ENCODE measurements at regions not wholly inside any gene's neighbourhood (a gene's known extent, or its start where the extent isn't known, plus 50 kb on each side); places are given as distances from the start of the nearest gene placed in this dataset.

DNA sequence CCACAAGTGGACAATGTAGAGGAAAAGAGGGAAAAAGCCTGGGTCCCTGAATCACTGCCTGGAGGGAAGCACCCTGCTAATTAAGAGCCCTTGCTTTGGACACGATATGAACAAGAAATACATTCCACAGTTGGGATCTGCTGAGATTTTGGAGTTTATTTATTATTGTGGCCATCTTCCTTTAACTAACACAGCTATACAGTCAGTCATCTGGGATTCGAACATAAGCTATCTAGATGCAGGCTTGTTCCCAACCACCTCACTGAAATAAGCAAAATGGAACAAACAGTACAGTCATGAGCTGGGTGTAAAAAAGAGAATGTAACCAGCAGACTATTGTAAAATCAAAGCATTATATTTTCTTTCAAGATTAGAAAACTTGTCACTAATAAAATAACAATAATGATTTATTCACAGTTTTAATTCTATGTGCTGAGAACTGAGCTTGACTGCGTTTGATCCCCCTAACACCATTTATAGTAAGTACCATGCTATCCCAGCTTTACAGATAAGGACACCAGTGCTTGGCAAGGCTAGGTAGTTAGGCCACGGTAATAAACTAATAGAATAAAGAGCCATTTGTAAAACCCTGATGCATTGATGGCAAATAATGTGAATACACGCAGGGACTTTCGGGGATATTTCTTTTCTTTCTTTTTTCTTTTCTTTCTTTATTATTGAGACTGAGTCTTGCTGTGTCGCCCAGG is 223.8 kb upstream of the KLF6 start:
- intact Hi-C loops (cut with micrococcal nuclease), result no loop called here
- H3K4me3 Mint-ChIP-seq, result no peak overlapping the region
- H3K27me3 Mint-ChIP-seq (ENCODE audit: low read depth), result peaks cover 1% of the 10 kb centered on the region
- H3K27ac Mint-ChIP-seq, result no peak overlapping the region
- CTCF ChIA-PET, result no interaction called here
- peaks cover 15% of the 10 kb centered on the region for H3K4me1 Mint-ChIP-seq (ENCODE audit: low read depth)
- DNase-seq, result no peak
- no peaks in the 10 kb centered on the region for H3K9me3 Mint-ChIP-seq
- no peaks in the 10 kb centered on the region for H3K36me3 Mint-ChIP-seq (ENCODE audit: low read depth)

DNA sequence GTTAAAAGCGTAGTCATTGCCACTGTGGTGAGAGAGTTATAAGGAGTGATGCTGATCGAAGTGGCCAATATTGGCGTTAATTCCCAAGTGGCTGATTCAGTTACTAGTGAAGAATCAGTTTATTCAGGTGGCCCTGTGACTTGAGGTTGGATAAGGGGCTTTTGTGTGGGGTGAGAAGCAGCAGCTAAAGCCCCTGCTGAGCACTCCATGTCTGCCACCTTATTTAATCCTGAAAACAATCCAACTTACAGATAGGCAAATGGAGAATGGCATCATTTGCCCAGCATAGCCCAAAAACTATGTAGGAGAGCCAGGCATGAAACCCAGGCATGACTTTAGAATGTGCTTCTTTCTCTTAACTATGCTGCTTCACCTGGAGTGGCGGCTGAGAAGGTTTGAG is 222.8 kb upstream of the KLF6 start:
- Mint-ChIP-seq H3K36me3 (ENCODE audit: low read depth) (no peaks in the 10 kb centered on the region), H3K9me3 (no peaks in the 10 kb centered on the region), H3K27ac (no peak overlapping the region), H3K4me1 (ENCODE audit: low read depth) (peaks cover 9% of the 10 kb centered on the region), H3K27me3 (ENCODE audit: low read depth) (peaks cover 1% of the 10 kb centered on the region), H3K4me3 (no peak overlapping the region)
- CTCF ChIA-PET, result no interaction called here
- intact Hi-C loops (cut with micrococcal nuclease), result no loop called here
- DNase-seq, result no peak

DNA sequence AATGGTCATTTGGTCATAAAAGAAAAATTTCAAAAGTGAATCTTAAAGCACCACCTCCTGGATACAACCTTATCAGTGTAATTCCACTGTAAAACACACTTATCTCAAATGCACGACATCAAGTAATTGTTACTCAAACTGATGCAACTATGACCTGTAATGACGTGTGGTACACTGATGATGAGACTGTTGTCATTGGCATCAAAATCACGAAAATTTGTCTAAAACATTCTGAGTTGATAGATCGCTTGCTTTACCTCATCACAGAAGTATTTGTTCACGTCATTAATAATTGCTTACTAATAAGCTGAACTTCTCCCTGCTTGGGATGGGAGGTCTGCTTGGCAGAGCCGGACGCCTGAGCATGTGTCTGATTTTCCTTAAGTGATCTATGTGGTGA is 221.8 kb upstream of the KLF6 start:
- Mint-ChIP-seq H3K36me3 (ENCODE audit: low read depth) (no peaks in the 10 kb centered on the region), H3K27ac (no peak overlapping the region), H3K4me1 (ENCODE audit: low read depth) (peaks cover 8% of the 10 kb centered on the region), H3K4me3 (no peak overlapping the region), H3K9me3 (no peaks in the 10 kb centered on the region), H3K27me3 (ENCODE audit: low read depth) (peaks cover 1% of the 10 kb centered on the region)
- CTCF ChIA-PET, result no interaction called here
- intact Hi-C loops (cut with micrococcal nuclease), result no loop called here
- no peak for DNase-seq

DNA sequence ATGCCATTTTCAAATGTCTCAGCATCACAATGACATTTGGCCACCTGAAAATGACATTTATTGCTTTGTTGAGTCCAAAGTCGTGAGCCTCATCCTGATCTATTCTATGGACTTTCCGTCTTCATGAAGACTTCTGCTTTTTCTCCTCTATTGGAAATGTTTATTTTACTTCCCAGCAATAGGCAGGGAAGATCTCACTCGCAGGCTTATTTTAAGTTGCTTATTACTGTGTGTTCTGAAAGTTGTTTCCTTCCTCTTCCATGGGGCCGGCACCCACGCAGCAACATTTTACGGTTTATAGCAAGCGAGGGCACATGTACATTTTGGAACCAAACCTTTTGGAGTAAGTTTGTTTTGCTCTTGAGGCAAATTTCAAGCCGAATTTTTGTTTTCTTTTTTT is 221.0 kb upstream of the KLF6 start:
- Mint-ChIP-seq H3K4me3 (no peak overlapping the region), H3K9me3 (no peaks in the 10 kb centered on the region), H3K36me3 (ENCODE audit: low read depth) (no peaks in the 10 kb centered on the region), H3K4me1 (ENCODE audit: low read depth) (peaks cover 8% of the 10 kb centered on the region), H3K27me3 (ENCODE audit: low read depth) (peaks cover 1% of the 10 kb centered on the region), H3K27ac (no peak overlapping the region)
- CTCF ChIA-PET, result no interaction called here
- intact Hi-C loops (cut with micrococcal nuclease), result no loop called here
- peak; percentile 7 for DNase-seq

DNA sequence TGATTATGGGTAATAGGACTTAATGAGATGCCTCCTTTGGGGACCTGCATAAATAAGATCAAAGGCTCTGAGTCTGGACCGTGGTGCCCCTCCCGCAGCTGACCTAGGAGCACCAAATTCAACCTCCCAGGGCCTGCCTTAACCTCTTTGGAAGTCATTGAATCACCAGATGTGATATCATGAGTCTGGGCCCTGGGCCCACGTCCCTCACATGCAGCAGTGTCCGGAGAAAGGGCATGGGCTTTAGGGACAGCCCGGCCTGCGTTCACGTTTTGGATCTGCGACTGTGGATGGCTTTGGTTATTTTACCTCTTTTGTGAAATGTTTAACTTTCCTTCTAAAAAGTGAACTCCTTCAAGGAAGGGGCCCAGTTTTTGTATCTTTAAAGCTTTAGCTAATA is 220.0 kb upstream of the KLF6 start:
- Mint-ChIP-seq H3K27me3 (ENCODE audit: low read depth) (peaks cover 1% of the 10 kb centered on the region), H3K36me3 (ENCODE audit: low read depth) (peaks cover under 1% of the 10 kb centered on the region), H3K4me3 (no peak overlapping the region), H3K4me1 (ENCODE audit: low read depth) (peaks cover 8% of the 10 kb centered on the region), H3K27ac (no peak overlapping the region), H3K9me3 (peaks cover 5% of the 10 kb centered on the region)
- intact Hi-C loops (cut with micrococcal nuclease), result no loop called here
- CTCF ChIA-PET, result no interaction called here
- no peak for DNase-seq

DNA sequence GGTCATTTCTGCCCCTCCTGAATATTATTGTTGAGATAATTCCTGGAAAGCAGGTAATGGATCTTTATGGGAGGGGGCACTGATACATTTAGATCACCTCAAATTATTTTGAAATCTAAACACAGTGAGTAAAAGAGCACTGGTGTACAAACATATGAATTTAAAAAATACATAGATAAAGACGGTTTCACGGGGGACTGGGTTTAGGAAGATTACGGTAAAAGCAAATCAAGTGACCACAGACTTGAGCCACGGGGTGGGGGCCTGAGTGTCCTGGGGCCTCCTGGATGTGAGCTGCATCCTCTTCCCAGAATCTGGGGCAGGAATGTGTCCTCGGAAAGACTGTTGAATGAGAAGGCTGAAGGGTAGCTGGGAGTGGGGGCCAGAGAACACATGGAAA is 219.1 kb upstream of the KLF6 start:
- DNase-seq, result no peak
- H3K4me1 Mint-ChIP-seq (ENCODE audit: low read depth), result peaks cover 8% of the 10 kb centered on the region
- peaks cover 1% of the 10 kb centered on the region for H3K27me3 Mint-ChIP-seq (ENCODE audit: low read depth)
- intact Hi-C loops (cut with micrococcal nuclease), result no loop called here
- H3K36me3 Mint-ChIP-seq (ENCODE audit: low read depth), result peaks cover 2% of the 10 kb centered on the region
- peaks cover 6% of the 10 kb centered on the region for H3K9me3 Mint-ChIP-seq
- no peak overlapping the region for H3K27ac Mint-ChIP-seq
- no peak overlapping the region for H3K4me3 Mint-ChIP-seq
- CTCF ChIA-PET, result interaction anchor here (0.6 kb wide), 1 partner anchor 350 kb away, joined by 3 read pairs; no protein-coding TSS in a partner anchor

DNA sequence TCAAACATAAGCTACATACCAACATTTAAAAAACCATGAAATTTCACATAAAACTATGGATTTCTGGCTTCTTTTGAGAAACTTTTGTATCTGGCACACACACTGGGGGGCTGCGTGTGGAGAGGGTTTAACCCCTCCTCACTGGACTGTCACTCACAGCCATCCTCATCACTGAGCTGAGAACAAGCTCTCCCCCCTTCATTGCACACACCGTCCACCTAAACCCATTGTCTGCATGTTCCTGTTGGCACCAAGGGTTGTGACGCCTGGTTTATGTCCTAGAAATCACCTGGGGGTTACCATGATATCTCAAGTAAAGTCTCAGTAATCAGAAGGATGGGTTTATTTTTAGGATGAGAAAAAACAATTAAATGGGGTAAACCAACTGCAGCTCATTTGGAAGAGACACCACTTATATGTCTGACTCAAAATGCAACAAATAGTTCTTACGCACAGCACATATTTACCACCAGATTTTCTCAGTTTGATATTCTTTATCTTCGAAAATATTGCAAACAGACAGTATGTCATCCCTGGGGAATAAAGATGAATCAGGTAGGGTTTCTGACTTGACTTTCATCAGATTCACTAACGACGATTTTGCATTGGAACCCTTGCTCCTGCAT is 218.5 kb upstream of the KLF6 start:
- intact Hi-C loops (cut with micrococcal nuclease), result no loop called here
- no peak for DNase-seq
- H3K4me3 Mint-ChIP-seq, result no peak overlapping the region
- peaks cover 10% of the 10 kb centered on the region for H3K9me3 Mint-ChIP-seq
- peaks cover 1% of the 10 kb centered on the region for H3K27me3 Mint-ChIP-seq (ENCODE audit: low read depth)
- CTCF ChIA-PET, result no interaction called here
- peaks cover 2% of the 10 kb centered on the region for H3K36me3 Mint-ChIP-seq (ENCODE audit: low read depth)
- H3K27ac Mint-ChIP-seq, result no peak overlapping the region
- H3K4me1 Mint-ChIP-seq (ENCODE audit: low read depth), result peaks cover 8% of the 10 kb centered on the region

DNA sequence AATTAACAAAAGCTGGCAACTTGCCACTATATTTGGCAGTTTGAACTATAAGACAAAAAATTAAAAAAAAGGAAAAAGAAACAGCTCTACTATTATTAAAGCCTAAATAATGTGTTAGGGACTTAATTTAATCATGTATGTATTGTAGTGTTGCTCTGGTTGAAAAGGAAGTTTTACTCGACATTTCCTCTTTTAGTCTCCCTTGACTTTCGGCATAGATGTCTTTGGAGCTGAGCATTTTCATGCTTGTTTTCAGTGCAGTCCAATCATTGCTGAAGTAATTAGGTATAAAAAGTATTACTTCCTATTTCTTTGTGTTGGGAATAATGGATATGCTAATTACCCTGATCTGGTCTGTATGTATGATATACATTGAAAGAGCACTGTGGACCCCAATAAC is 216.8 kb upstream of the KLF6 start:
- intact Hi-C loops (cut with micrococcal nuclease), result no loop called here
- H3K36me3 Mint-ChIP-seq (ENCODE audit: low read depth), result peaks cover 2% of the 10 kb centered on the region
- CTCF ChIA-PET, result no interaction called here
- no peak overlapping the region for H3K4me3 Mint-ChIP-seq
- H3K27ac Mint-ChIP-seq, result no peak overlapping the region
- peaks cover under 1% of the 10 kb centered on the region for H3K27me3 Mint-ChIP-seq (ENCODE audit: low read depth)
- no peak for DNase-seq
- peaks cover 10% of the 10 kb centered on the region for H3K9me3 Mint-ChIP-seq
- H3K4me1 Mint-ChIP-seq (ENCODE audit: low read depth), result peaks cover 9% of the 10 kb centered on the region

GRCh38 chr10:3999642-4000041 is 214.6 kb upstream of the KLF6 start:
- peaks cover 2% of the 10 kb centered on the region for H3K36me3 Mint-ChIP-seq (ENCODE audit: low read depth)
- CTCF ChIA-PET, result no interaction called here
- peaks cover 4% of the 10 kb centered on the region for H3K4me1 Mint-ChIP-seq (ENCODE audit: low read depth)
- no peak overlapping the region for H3K27ac Mint-ChIP-seq
- H3K4me3 Mint-ChIP-seq, result no peak overlapping the region
- H3K9me3 Mint-ChIP-seq, result peaks cover 10% of the 10 kb centered on the region
- no peaks in the 10 kb centered on the region for H3K27me3 Mint-ChIP-seq (ENCODE audit: low read depth)
- DNase-seq, result no peak
- intact Hi-C loops (cut with micrococcal nuclease), result no loop called here

DNA sequence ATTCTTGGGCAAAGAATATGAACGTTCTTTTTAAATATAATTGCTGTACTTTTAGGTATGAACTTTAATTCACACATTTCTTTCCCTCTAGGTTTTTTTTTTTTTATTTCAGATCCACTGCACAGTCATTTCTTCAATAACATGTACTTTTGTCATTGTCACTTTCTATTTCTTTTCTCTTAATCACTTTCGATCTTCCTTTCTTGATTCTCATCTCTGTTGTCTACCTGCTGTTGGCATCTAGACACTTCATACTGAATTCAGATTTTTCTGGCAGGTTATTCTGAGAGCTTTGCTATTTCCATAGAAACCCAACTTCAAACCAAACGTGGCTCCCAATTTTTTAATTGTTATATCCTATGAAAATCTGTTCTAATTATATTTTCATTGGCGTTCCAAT is 211.7 kb upstream of the KLF6 start:
- peaks cover 10% of the 10 kb centered on the region for H3K9me3 Mint-ChIP-seq
- H3K4me1 Mint-ChIP-seq (ENCODE audit: low read depth), result peaks cover 4% of the 10 kb centered on the region
- H3K4me3 Mint-ChIP-seq, result no peak overlapping the region
- peaks cover 2% of the 10 kb centered on the region for H3K36me3 Mint-ChIP-seq (ENCODE audit: low read depth)
- DNase-seq, result no peak
- intact Hi-C loops (cut with micrococcal nuclease), result no loop called here
- CTCF ChIA-PET, result interaction anchor here (0.7 kb wide), 1 partner anchor 304 kb away, joined by 3 read pairs; no protein-coding TSS in a partner anchor
- no peak overlapping the region for H3K27ac Mint-ChIP-seq
- H3K27me3 Mint-ChIP-seq (ENCODE audit: low read depth), result no peaks in the 10 kb centered on the region

DNA sequence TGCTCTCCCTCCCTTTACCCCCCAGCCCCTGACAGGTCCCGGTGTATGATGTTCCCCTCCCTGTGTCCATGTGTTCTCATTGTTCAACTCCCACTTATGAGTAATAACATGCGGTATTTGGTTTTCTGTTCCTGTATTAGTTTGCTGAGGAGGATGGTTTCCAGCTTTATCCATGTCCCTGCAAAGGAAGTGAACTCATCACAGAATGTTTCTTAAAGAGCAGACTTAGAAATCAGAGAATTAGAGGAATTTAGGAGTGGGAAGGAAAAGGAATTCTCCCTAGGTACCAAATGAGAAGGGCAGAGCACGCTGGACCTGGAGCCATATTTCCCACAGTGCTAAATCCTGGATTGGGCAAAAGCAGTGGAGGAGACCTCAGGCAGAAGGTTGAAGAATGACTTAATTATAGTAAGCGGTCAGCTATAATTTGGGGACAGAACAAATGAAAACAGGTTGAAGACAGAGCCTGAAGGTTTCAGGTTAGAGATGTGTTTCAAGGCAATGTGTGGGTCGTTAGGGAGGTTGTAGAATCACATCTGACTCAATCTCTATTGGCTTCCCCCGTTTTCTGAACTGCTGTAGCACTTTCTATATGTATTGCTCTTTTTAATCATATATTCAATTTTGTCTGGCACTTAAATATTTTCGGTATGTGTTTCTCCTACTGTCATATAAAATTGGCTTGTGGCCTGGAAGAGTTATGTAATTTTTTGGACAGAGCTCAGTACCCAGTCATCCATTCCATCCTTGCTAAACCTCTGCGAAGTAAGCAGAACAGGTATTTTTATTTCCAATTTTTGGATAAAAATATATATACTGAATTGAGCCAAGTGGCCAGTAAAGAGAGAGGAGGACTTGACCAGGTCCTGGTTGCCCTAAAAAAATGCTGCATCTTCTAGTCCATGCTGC is 210.5 kb upstream of the KLF6 start:
- H3K27me3 Mint-ChIP-seq (ENCODE audit: low read depth), result no peaks in the 10 kb centered on the region
- peaks cover 10% of the 10 kb centered on the region for H3K9me3 Mint-ChIP-seq
- H3K27ac Mint-ChIP-seq, result no peak overlapping the region
- CTCF ChIA-PET, result no interaction called here
- no peak for DNase-seq
- intact Hi-C loops (cut with micrococcal nuclease), result no loop called here
- H3K4me1 Mint-ChIP-seq (ENCODE audit: low read depth), result peaks cover 4% of the 10 kb centered on the region
- no peak overlapping the region for H3K4me3 Mint-ChIP-seq
- peaks cover 2% of the 10 kb centered on the region for H3K36me3 Mint-ChIP-seq (ENCODE audit: low read depth)

DNA sequence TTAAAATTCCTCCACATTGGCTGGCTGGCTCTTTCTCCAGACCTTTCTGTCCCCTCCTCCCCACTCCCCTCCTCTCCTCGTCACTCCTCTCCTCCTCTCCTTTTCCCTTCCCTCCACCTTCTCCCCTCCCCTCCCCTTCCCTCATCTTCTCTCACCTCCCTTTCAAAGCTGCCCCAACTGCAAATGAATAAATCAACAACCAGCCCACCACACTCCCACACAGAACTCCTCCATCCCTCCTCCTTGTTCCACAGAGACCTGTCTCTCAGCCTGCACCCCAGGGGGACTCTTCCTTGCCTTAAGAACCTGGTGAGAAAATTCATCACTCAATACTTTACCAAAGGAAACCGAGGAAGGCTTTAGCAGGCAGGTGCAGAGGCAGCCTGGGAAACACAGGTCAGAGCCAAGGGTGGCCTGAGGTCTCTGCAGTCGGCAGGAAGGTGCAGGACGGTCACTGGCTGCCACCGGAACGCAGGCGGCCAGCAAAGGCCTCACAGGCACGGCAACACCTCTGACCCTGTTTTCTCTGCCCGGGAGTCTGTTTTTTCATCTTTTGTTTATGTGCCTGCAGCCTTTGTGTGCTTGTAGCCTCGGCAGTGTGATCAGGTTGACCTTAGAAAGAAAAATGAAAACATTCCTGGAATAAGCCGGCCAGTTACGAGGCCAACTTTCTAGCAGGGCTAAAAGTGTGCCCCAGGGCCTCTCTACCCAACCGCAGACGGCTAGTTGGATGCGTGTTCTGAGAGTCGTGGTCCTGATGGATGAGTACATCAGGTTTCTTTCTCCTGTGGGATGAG is 207.6 kb upstream of the KLF6 start:
- no peaks in the 10 kb centered on the region for H3K9me3 Mint-ChIP-seq
- H3K4me3 Mint-ChIP-seq, result no peak overlapping the region
- no peaks in the 10 kb centered on the region for H3K36me3 Mint-ChIP-seq (ENCODE audit: low read depth)
- H3K4me1 Mint-ChIP-seq (ENCODE audit: low read depth), result peaks cover 4% of the 10 kb centered on the region
- H3K27ac Mint-ChIP-seq, result no peak overlapping the region
- intact Hi-C loops (cut with micrococcal nuclease), result no loop called here
- no peaks in the 10 kb centered on the region for H3K27me3 Mint-ChIP-seq (ENCODE audit: low read depth)
- CTCF ChIA-PET, result no interaction called here
- no peak for DNase-seq

Data from activated naive CD4-positive, alpha-beta T cell treated with anti-CD3 and anti-CD28 coated beads for 36 hours (primary cell).